KMS-11 (cell line): ENCODE measurements at regions not wholly inside any gene's neighbourhood (a gene's known extent, or its start where the extent isn't known, plus 50 kb on each side); places are given as distances from the start of the nearest gene placed in this dataset.
"Not testable (repeated sequence)": the region's sequence is repeated elsewhere in the genome, so short reads cannot be mapped to it uniquely, and the experiment has no call there.

Experiments
- H2AFZ ChIP-seq: fragments of 200-600 bp; sonication (generic); 2 replicates; pipeline ENCODE4 v1.6.1; 2016; ENCODE audit warnings: antibody characterized with exemption, mixed run types, low read depth
- H3K27ac ChIP-seq: fragments of 200-600 bp; sonication (generic); 2 replicates; pipeline ENCODE4 v1.6.1; 2016; ENCODE audit warnings: mild to moderate bottlenecking, mixed run types
- H3K27me3 ChIP-seq: fragments of 200-600 bp; sonication (generic); 2 replicates; pipeline ENCODE4 v1.6.1; 2017; ENCODE audit warnings: mild to moderate bottlenecking, low read depth, mixed run types, moderate library complexity; ENCODE audit not compliant: insufficient read depth
- H3K36me3 ChIP-seq: fragments of 200-600 bp; sonication (generic); 2 replicates; pipeline ENCODE4 v1.6.1; 2017; ENCODE audit warnings: mild to moderate bottlenecking, mixed run types; ENCODE audit not compliant: insufficient read depth
- H3K4me1 ChIP-seq: fragments of 200-600 bp; sonication (generic); 2 replicates; pipeline ENCODE4 v1.6.1; 2016; ENCODE audit warnings: mild to moderate bottlenecking, low read depth, mixed run types; ENCODE audit not compliant: poor library complexity, severe bottlenecking
- H3K4me2 ChIP-seq: fragments of 200-600 bp; sonication (generic); 2 replicates; pipeline ENCODE4 v1.7.0; 2016; ENCODE audit warnings: mild to moderate bottlenecking, mixed run types
- H3K4me3 ChIP-seq: fragments of 200-600 bp; sonication (generic); IDR thresholded peaks from 2 replicates; pipeline ENCODE4 v1.6.1; 2017; ENCODE audit warnings: low read depth, low read length, mixed read lengths; ENCODE audit not compliant: insufficient read depth
- H3K79me2 ChIP-seq: fragments of 200-600 bp; sonication (generic); 2 replicates; pipeline ENCODE4 v1.6.1; 2016; ENCODE audit warnings: low read depth, mixed run types; ENCODE audit not compliant: insufficient read depth
- H3K9ac ChIP-seq: fragments of 200-600 bp; sonication (generic); 2 replicates; pipeline ENCODE4 v1.6.1; 2016; ENCODE audit warnings: mild to moderate bottlenecking, mixed run types
- H4K20me1 ChIP-seq: fragments of 200-600 bp; sonication (generic); 2 replicates; pipeline ENCODE4 v1.6.1; 2016; ENCODE audit warnings: mild to moderate bottlenecking, mixed run types; ENCODE audit not compliant: insufficient read depth
- CTCF ChIP-seq: fragments of 200-600 bp; sonication (generic); conservative IDR thresholded peaks from 2 replicates; pipeline ENCODE4 v1.6.1; 2017; ENCODE audit warnings: low read depth, mild to moderate bottlenecking, antibody characterized with exemption, low read length, moderate library complexity, mixed read lengths

- Histone ChIP-seq H3K9ac (peak overlapping the region; percentile 51; the same call in 1 of the 2 replicates), H3K27me3 (no peaks in the 10 kb centered on the region), H3K27ac (no peak overlapping the region), H3K4me3 (no peak overlapping the region), H2AFZ (peak overlapping the region; percentile 64; the same call in 1 of the 2 replicates), H3K4me2 (no peak overlapping the region), H3K4me1 (no peaks in the 10 kb centered on the region), H4K20me1 (no peaks in the 10 kb centered on the region), H3K36me3 (no peaks in the 10 kb centered on the region), H3K79me2 (no peaks in the 10 kb centered on the region)
- no peak for TF ChIP-seq CTCF
Observed at GRCh38 chr7:65269150-65269856, 104.4 kb upstream of the ZNF92 start.

- Histone ChIP-seq H4K20me1 (no peaks in the 10 kb centered on the region), H3K27me3 (no peaks in the 10 kb centered on the region), H3K4me3 (no peak overlapping the region), H3K4me2 (no peak overlapping the region), H3K9ac (no peak overlapping the region), H2AFZ (no peak overlapping the region), H3K79me2 (no peaks in the 10 kb centered on the region), H3K27ac (no peak overlapping the region), H3K36me3 (no peaks in the 10 kb centered on the region), H3K4me1 (no peaks in the 10 kb centered on the region)
- TF ChIP-seq CTCF: no peak
Observed at GRCh38 chr7:65268782-65269149, 104.9 kb upstream of the ZNF92 start.

- no peak for TF ChIP-seq CTCF
- Histone ChIP-seq H2AFZ (no peak overlapping the region), H3K4me2 (no peak overlapping the region)
Observed at GRCh38 chr7:65265933-65266519, 107.6 kb upstream of the ZNF92 start.

GRCh38 chr7:65264258-65264657, 109.4 kb upstream of the ZNF92 start:
- Histone ChIP-seq H3K4me2 (no peak overlapping the region), H3K9ac (no peak overlapping the region), H3K36me3 (no peaks in the 10 kb centered on the region), H2AFZ (no peak overlapping the region), H3K27me3 (no peaks in the 10 kb centered on the region), H4K20me1 (no peaks in the 10 kb centered on the region), H3K79me2 (no peaks in the 10 kb centered on the region), H3K27ac (no peak overlapping the region), H3K4me3 (no peak overlapping the region), H3K4me1 (no peaks in the 10 kb centered on the region)
- TF ChIP-seq CTCF: no peak

More at GRCh38 chr7:65265933-65266519, 107.6 kb upstream of the ZNF92 start:
- Histone ChIP-seq H3K79me2 (no peaks in the 10 kb centered on the region), H3K27ac (no peak overlapping the region), H3K4me1 (no peaks in the 10 kb centered on the region), H3K9ac (no peak overlapping the region), H4K20me1 (no peaks in the 10 kb centered on the region), H3K27me3 (no peaks in the 10 kb centered on the region), H3K36me3 (no peaks in the 10 kb centered on the region), H3K4me3 (no peak overlapping the region)

- H3K27me3 ChIP-seq, H2AFZ ChIP-seq, H3K4me3 ChIP-seq, H3K4me1 ChIP-seq, H3K79me2 ChIP-seq, H3K36me3 ChIP-seq, H3K27ac ChIP-seq, H3K9ac ChIP-seq, H3K4me2 ChIP-seq, H4K20me1 ChIP-seq: not testable (repeated sequence)
Observed at GRCh38 chr7:65260673-65261072, 113.0 kb upstream of the ZNF92 start.

- H3K9ac ChIP-seq: not testable (repeated sequence)
Observed at GRCh38 chr7:65259864-65260525, 113.7 kb upstream of the ZNF92 start.

More at GRCh38 chr7:65259864-65260525, 113.7 kb upstream of the ZNF92 start:
- H3K4me3 ChIP-seq, H3K79me2 ChIP-seq, H3K27me3 ChIP-seq, H3K27ac ChIP-seq, H3K4me2 ChIP-seq, H4K20me1 ChIP-seq, H3K36me3 ChIP-seq, H2AFZ ChIP-seq, H3K4me1 ChIP-seq: not testable (repeated sequence)
